AG20443 (cell line): ENCODE measurements at regions not wholly inside any gene's neighbourhood (a gene's known extent, or its start where the extent isn't known, plus 50 kb on each side); places are given as distances from the start of the nearest gene placed in this dataset.

Source experiments
- DNase-seq: peaks from one replicate; pipeline ENCODE4 v3.0.0; 2012; ENCODE audit warnings: low spot score, mixed read lengths

DNA sequence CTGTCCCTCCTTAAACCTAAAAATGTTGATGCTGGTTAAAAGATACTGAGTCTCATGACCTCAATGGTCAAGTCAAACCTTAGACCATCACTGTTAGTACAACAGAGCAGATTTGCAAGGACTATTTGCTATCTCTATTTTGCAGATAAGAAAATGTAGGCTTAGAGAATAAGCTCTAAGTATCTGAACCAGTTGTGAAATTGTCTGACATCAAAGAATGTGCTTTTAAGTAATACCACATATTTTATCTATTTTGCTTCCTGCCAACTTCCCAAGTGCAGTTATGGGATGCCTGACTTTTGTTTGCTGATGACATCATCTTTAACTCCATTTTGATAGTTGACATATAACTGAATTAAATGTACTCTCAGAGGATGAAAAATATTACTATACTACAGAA is 83.6 kb upstream of the TMEM106B start:
- DNase-seq: no peak

DNA sequence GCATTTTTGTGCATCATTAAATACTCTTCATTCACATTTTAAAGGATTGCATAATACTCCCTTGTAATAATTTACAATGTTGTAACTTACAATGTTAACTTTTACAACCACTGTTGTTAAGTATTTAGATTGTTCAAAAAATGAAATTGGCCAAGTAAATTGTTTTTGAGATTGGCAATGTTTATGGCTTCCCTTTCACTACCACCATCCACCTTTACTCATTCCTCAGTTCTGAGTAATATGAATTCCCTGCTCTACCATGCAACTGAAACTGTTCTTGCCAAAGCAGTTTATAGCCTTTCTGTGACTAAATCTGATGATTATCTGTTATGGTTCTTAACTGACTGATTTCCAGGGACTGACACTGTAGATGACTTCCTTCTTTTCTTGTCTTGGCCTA is 80.5 kb upstream of the TMEM106B start:
- no peak for DNase-seq

DNA sequence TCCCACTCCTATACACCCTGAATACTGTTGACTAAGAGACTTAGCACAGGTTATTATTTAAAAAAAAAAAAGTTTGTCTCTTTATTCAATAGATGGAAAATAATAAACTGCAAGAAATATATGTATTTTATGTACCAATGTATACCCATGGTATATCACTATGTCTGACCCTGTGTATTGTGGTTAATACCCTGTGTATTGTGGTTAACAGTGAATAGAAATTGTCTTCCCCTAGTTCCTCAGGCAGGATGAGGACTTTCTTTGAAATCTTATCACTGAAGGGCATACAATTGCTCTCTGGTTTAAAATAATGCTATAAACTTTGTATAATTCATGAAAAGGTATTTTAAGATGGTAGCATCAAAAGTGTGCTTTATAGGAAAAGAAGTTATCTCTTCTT is 80.0 kb upstream of the TMEM106B start:
- DNase-seq: no peak

DNA sequence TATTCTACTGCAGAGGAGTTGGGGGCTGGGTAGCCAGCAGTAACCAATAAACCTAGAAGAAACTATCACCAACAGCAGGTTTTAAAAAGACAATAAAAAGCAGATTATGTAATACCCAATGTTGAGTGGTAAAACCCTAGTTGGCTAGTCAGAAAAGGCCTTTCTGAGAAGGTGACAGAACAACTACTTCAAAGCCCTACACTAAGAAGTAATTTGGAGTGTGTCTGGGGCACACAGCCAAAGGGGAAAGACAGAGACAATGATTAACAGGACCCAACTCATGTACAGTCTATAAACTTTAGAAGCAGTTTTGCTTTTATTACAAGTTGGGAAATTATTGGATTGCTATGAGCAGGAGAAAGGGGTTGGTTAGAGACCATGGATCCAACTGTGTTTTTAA is 77.2 kb upstream of the TMEM106B start:
- no peak for DNase-seq

DNA sequence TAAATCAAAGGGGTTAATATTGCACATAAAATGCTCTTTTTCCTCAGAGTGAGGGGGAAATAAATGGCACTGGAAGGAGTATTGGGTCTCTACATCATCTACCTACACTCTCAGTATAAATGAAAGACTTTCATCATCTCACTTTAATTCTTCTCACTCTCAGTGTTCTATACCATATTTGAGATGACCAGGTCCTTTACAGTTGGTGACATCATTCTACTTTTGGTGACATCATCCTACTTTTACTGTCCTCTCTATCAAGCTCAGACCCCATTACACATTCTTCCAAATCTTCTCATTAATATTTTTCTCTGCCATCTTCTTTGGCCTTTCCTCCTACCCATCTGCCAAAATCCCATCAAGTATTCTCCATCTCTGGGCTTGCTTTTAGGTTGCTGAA is 74.6 kb upstream of the TMEM106B start:
- DNase-seq: no peak

DNA sequence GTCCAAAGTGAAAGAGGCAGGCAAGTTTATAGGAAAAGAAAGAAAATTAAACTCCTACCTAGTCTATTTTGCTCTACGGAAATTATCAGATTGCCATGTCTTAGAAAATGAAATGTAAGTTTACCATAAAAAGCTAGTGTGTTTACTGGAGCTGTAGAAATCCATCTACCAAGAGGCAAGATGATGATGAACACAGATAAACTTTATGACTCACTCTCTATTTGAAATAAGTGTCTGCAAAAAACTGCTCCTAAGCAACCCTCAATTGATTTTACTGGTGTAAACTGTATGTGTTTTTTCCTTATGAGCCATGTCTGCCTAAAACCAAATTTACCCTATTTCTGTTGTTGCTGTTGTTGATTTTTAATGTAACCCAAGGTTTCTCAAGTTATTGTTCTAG is 73.8 kb upstream of the TMEM106B start:
- no peak for DNase-seq

DNA sequence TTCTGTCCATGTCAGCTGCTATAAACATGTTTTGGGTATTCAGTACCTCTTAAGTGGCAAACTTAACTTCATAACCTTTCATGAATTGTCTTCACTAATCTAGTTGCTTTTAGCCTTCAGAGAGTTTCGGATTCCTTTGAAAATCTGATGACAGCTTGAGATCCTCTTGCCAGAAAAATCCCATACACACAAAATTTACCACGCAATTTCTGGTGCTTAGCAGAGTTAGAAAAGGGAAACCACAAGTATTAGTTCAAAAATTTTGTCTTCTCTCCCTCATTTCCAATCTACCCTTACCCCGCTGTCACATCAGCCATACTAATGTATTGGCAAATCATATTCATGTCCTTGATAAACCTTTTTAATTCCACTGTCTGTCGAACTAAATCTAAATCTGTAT is 72.7 kb upstream of the TMEM106B start:
- DNase-seq: no peak

DNA sequence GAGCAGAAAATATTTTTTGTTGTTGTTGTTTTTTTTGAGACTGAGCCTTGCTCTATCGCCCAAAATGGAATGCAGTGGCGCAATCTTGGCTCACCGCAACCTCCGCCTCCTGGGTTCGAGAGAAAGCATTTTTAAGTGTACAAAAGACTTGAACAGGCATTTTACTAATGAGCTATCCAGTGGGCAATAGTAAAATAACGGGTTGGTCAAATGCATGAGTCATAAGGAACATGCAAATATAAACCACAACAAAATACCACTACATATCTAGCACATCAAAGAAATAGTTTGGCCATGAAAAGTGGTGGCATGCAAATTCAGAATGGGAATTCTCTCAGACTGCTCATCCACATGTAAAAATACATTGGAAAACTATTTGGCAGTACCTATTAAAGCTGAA is 71.7 kb upstream of the TMEM106B start:
- DNase-seq: no peak

DNA sequence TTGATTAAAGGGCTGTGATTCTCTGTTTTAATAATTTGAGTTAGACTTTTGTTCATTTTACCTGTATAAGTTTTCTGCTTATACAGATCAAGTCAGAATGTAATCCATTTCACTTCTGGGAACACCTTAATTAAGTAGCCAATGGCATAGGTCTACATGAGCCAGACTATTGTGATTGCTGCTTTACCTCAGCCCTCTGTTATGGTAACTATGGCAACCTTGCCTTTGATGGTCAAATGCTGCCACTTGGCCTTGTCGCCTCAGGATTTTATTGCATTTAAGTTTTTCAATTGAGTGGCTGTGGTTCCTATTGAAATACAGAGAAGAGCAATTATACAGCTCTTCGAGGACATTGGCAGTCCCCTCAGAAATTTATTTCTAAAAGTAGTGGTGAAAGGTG is 64.3 kb upstream of the TMEM106B start:
- no peak for DNase-seq

DNA sequence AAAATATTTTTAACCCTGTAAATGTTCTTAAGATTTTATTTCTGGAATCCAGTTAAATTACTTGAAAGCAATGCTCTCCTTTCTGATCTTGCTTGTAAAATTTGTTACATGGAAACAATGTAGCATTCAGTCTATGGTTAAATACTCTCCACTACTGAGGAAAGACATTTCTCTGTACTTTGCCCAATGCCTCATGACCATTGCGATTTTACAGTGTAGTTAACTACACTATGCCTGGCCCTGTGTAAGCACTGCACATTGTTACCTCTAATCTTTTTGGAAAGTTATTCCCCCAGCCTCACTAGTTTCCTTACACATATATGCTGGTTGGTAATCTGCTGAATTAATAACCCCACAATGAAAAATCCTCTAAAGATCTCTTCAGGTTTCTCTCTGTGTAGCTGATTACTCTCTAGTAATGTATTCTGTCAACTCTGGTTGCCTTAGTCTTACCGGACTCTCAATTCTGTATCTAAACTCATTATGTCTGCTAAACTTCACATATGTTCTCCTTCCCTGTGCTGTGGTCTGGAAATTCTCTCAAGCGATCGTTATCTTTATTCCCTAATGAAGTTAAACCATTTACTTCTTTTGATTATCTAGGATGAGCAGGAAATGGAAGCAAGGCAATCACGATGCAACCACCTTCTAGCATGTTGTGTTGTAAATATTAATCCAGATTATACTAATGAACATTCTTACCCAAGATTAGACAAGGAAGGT is 58.7 kb upstream of the TMEM106B start:
- DNase-seq: no peak

DNA sequence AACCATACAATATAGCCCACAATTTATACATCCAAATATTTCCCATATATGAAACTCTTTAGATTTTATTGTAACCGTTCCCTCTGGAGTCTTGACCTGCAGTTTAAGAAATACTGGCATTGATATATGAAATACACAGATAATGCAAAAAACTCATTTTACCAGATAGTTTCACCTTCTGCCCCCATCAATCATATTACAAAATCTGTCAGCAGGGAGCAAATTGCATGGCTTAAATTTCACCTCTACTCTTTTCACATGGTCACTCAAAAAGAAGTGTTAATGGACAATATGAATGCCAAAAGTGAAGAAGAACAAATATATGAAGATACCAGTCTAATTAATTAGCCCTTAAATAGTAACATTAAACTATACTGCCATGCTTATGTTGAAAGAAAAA is 57.0 kb upstream of the TMEM106B start:
- no peak for DNase-seq

DNA sequence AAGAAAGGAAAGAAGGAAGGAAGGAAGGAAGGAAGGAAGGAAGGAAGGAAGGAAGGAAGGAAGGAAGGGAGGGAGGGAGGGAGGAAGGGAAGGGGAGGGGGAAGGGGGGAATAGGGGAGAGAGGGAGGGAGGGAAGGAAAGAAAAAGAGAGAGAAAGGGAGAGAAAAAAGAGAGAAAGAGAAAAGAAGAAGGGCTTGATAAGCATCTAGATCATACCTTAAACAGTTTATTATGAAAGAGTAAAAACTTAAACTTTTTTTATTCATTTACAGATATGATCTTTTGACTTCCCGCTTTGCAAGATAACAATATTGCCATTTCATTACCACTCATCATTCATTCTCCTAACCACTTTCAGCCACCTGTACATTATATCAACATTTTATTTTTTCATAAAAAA is 53.6 kb upstream of the TMEM106B start:
- DNase-seq: no peak

DNA sequence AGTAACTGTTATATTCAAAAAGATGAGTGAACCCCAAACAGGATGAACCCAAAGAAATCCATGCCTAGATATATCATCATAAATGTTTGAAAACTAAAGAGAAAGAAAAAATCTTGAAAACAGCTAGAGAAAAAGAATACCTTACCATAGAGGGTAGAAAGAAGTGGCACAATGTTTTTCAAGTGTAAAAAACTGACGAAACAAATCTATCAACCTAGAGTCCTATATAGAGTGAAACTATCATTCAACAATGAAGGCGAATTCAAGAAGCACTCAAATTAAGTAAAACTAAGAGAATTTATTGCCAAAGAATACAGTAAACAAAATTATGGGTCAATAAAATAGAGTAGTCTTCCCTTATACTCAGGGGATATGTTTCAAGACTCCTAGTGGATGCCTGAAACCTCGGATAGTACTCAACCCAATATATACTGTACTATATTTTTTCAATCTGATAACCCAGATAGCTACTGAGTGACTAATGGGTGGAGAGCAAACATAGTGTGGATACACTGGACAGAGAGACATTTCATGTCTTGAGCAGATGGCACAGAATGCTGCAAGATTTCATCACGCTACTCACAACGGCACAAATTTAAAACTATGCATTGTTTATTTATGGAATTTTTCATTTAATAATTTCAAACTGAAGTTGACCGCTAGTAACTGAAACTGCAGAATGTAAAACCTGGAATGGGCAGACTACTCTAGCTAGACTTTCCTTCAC is 52.6 kb upstream of the TMEM106B start:
- DNase-seq: no peak

DNA sequence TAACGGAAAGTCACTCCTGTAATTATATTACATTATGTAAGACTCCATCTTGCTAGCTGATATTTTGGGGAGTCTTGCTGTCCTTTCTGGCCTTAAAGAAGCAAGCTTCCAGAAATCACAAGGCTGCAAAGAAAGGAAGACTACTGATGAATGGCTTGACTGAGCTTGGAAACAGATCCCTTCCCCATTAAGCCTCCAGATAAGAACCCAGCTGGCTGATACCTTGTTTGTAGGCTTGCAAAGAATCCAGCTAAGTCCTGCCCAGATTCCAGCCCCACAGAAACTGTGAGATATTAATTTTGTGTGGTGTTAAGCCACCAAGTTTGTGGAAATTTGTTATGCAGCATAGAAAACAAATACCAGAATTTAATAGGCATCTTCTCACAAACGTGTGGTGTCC is 49.9 kb upstream of the TMEM106B start:
- no peak for DNase-seq
